GM12878 (cell line): ENCODE measurements at regions not wholly inside any gene's neighbourhood (a gene's known extent, or its start where the extent isn't known, plus 50 kb on each side); places are given as distances from the start of the nearest gene placed in this dataset.

Experiments used
- ATAC-seq: fragments of 200-7000 bp; cut with Tn5 transposase; 3 replicates; pipeline ENCODE4 v1.9.1; 2020; ENCODE audit warnings: mild to moderate bottlenecking, moderate library complexity
- BruUV-seq: library from RNA; stranded (reverse); fragments of 400-500 nt; replicated peaks from 2 replicates; lab custom pipeline; 2021; lab: Mats Ljungman, UMichigan
- CTCF ChIA-PET: fragments of 300-600 bp; sonication (Branson Sonifier 250); formaldehyde crosslinking; extraction: SDS; loops from one replicate; lab custom pipeline; 2021; ENCODE audit warnings: inconsistent platforms; lab: Yijun Ruan, JAX
- POLR2A ChIA-PET: fragments of 350-600 bp; formaldehyde crosslinking; extraction: SDS; loops from one replicate; lab custom pipeline; 2021; ENCODE audit warnings: inconsistent platforms; lab: Charles Lee
- RAD21 ChIA-PET: fragments of 300-600 bp; sonication (Branson Sonifier 250); formaldehyde crosslinking; loops from one replicate; lab custom pipeline; 2023; ENCODE audit warnings: antibody characterized with exemption; ENCODE audit not compliant: unreplicated experiment; lab: Charles Lee
- SMC1A ChIA-PET: fragments of 300-600 bp; sonication (Branson Sonifier 250); formaldehyde crosslinking; loops from one replicate; lab custom pipeline; 2023; ENCODE audit not compliant: unreplicated experiment, uncharacterized antibody; lab: Charles Lee
- DNase-seq: peaks from one replicate; pipeline ENCODE4 v3.0.0-alpha.2; 2011; ENCODE audit warnings: low read depth, low spot score
- FAIRE-seq: peaks from 3 replicates; lab custom pipeline; 2011; peaks lifted over from hg19 to GRCh38; lab: Jason Lieb, UNC
- H2AFZ ChIP-seq: 2 replicates; pipeline ENCODE4 v1.6.0; 2011; ENCODE audit warnings: low read depth, low read length, control low read depth; ENCODE audit not compliant: control insufficient read depth
- H3K27ac ChIP-seq: 2 replicates; pipeline ENCODE4 v1.5.1; 2011; ENCODE audit warnings: control low read depth; ENCODE audit not compliant: control insufficient read depth, insufficient read depth
- H3K27me3 ChIP-seq, 2 experiments: replicated peaks in 1 of 2; 2 replicates each; pipeline versions ENCODE4 v1.6.0 to v1.6.1; 2011; ENCODE audit warnings: low read length in 1 of 2; ENCODE audit not compliant: control insufficient read depth in 2 of 2, insufficient read depth in 2 of 2
- H3K36me3 ChIP-seq, 2 experiments: 2 replicates each; pipeline ENCODE4 v1.5.1; 2011; ENCODE audit warnings: low read length in 1 of 2; ENCODE audit not compliant: control insufficient read depth in 2 of 2, insufficient read depth in 2 of 2
- H3K4me1 ChIP-seq: 2 replicates; pipeline ENCODE4 v1.6.1; 2011; ENCODE audit warnings: mild to moderate bottlenecking, low read length, moderate library complexity, mixed read lengths; ENCODE audit not compliant: control insufficient read depth, insufficient read depth
- H3K4me2 ChIP-seq: 2 replicates; pipeline ENCODE4 v1.6.0; 2011; ENCODE audit warnings: control low read depth; ENCODE audit not compliant: control insufficient read depth, insufficient read depth
- H3K4me3 ChIP-seq: fragments of 200-600 bp; sonication (generic); 2 replicates; pipeline ENCODE4 v1.5.1; 2016
- H3K79me2 ChIP-seq: 2 replicates; pipeline ENCODE4 v1.6.0; 2011; ENCODE audit warnings: low read length; ENCODE audit not compliant: control insufficient read depth, insufficient read depth
- H3K9ac ChIP-seq: 2 replicates; pipeline ENCODE4 v1.8.0; 2011; ENCODE audit warnings: low read length, control low read depth, mixed read lengths; ENCODE audit not compliant: control insufficient read depth, insufficient read depth
- H3K9me3 ChIP-seq: replicated peaks from 3 replicates; pipeline ENCODE4 v1.5.1; 2011; ENCODE audit warnings: mild to moderate bottlenecking, low read length; ENCODE audit not compliant: control insufficient read depth, insufficient read depth
- H4K20me1 ChIP-seq: 2 replicates; pipeline ENCODE4 v1.6.0; 2011; ENCODE audit not compliant: control insufficient read depth, insufficient read depth
- LARP7 ChIP-seq: fragments of 450-650 bp; IDR thresholded peaks from 2 replicates; pipeline ENCODE4 v1.6.1; 2017; ENCODE audit warnings: mild to moderate bottlenecking
- WGBS: methylation state at CpG from one replicate; pipeline ENCODE4 v1.1.6; 2016; ENCODE audit warnings: low lambda C conversion rate; ENCODE audit not compliant: insufficient replicate concordance, insufficient coverage; ENCODE audit errors: missing lambda C conversion rate; 5-methylcytosine and 5-hydroxymethylcytosine counted together
- in situ Hi-C: fragments of 300-500 bp; cut with MboI; formaldehyde crosslinking; loops from 9 replicates; pipeline ENCODE4 v1.14.3; 2018; ENCODE audit warnings: mixed read lengths
- intact Hi-C: fragments of 100-400 bp; cut with micrococcal nuclease; formaldehyde crosslinking; loops from one replicate; pipeline ENCODE4 v1.14.2; 2022; ENCODE audit not compliant: unreplicated experiment
- TF ChIP-seq, protein P1 (sequence below): IDR thresholded peaks from 2 replicates; pipeline ENCODE4 v1.6.1; 2012; ENCODE audit warnings: improper control_type of control experiment, low read depth, low read length; ENCODE audit not compliant: insufficient replicate concordance

GRCh38 chr4:112978691-112979472, 70.6 kb upstream of the ANK2 start:
- Histone ChIP-seq H3K4me3 (no peak overlapping the region), H2AFZ (no peak overlapping the region), H3K36me3 (no peaks in the 10 kb centered on the region), H3K79me2 (no peaks in the 10 kb centered on the region), H3K27ac (no peak overlapping the region), H3K9me3 (no peaks in the 10 kb centered on the region), H3K4me1 (no peaks in the 10 kb centered on the region), H3K9ac (no peak overlapping the region), H3K4me2 (no peak overlapping the region), H3K27me3 (no peaks in the 10 kb centered on the region), H4K20me1 (no peaks in the 10 kb centered on the region)
- ChIA-PET RAD21 (no interaction called here), CTCF (no interaction called here), SMC1A (no interaction called here), POLR2A (no interaction called here)
- TF ChIP-seq LARP7: no peak
- TF ChIP-seq, protein P1, sequence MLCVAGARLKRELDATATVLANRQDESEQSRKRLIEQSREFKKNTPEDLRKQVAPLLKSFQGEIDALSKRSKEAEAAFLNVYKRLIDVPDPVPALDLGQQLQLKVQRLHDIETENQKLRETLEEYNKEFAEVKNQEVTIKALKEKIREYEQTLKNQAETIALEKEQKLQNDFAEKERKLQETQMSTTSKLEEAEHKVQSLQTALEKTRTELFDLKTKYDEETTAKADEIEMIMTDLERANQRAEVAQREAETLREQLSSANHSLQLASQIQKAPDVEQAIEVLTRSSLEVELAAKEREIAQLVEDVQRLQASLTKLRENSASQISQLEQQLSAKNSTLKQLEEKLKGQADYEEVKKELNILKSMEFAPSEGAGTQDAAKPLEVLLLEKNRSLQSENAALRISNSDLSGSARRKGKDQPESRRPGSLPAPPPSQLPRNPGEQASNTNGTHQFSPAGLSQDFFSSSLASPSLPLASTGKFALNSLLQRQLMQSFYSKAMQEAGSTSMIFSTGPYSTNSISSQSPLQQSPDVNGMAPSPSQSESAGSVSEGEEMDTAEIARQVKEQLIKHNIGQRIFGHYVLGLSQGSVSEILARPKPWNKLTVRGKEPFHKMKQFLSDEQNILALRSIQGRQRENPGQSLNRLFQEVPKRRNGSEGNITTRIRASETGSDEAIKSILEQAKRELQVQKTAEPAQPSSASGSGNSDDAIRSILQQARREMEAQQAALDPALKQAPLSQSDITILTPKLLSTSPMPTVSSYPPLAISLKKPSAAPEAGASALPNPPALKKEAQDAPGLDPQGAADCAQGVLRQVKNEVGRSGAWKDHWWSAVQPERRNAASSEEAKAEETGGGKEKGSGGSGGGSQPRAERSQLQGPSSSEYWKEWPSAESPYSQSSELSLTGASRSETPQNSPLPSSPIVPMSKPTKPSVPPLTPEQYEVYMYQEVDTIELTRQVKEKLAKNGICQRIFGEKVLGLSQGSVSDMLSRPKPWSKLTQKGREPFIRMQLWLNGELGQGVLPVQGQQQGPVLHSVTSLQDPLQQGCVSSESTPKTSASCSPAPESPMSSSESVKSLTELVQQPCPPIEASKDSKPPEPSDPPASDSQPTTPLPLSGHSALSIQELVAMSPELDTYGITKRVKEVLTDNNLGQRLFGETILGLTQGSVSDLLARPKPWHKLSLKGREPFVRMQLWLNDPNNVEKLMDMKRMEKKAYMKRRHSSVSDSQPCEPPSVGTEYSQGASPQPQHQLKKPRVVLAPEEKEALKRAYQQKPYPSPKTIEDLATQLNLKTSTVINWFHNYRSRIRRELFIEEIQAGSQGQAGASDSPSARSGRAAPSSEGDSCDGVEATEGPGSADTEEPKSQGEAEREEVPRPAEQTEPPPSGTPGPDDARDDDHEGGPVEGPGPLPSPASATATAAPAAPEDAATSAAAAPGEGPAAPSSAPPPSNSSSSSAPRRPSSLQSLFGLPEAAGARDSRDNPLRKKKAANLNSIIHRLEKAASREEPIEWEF: no peak
- ATAC-seq: no peak
- WGBS: 64% methylated on average over 14 of the region's 14 CpGs
- FAIRE-seq: no peak
- no peak for DNase-seq
- intact Hi-C loops: no loop called here
- no TSS peak for BruUV-seq
- in situ Hi-C loops: no loop called here
